HepG2 (cell line): ENCODE measurements at regions not wholly inside any gene's neighbourhood (a gene's known extent, or its start where the extent isn't known, plus 50 kb on each side); places are given as distances from the start of the nearest gene placed in this dataset.

Source experiments
- CERS6 ChIP-seq: sonication (generic); formaldehyde crosslinking; IDR thresholded peaks from 2 replicates; pipeline ENCODE4 v1.5.0; 2020; ENCODE audit warnings: missing genetic modification reagents
- ZBTB40 ChIP-seq, 2 experiments: fragments of 450-650 bp in 1 of 2; sonication (generic) in 1 of 2; formaldehyde crosslinking in 1 of 2; IDR thresholded peaks; 2 replicates each; pipeline versions ENCODE4 v1.6.1 to v1.8.0; 2016 to 2022; ENCODE audit warnings: antibody characterized with exemption in 1 of 2, mild to moderate bottlenecking in 1 of 2, missing genetic modification reagents in 1 of 2
- ZNF563 ChIP-seq: sonication (generic); formaldehyde crosslinking; IDR thresholded peaks from 2 replicates; pipeline ENCODE4 v1.8.0; 2022; ENCODE audit warnings: mild to moderate bottlenecking, moderate library complexity, missing genetic modification reagents

- no peak for TF ChIP-seq CERS6 (CRISPR knock-in tag)
- no peak for TF ChIP-seq ZNF563
- no peak for TF ChIP-seq ZBTB40 (IDR thresholded peaks at IDR 0.05)
- no peak for TF ChIP-seq ZBTB40 (CRISPR knock-in tag; IDR thresholded peaks at IDR 0.05)
These were observed 386.9 kb upstream of the TLE4 start (continued) for GRCh38 chr9:79184831-79185230.
